Mucosa of rectum (tissue), 2 donors: ENCODE measurements at regions not wholly inside any gene's neighbourhood (a gene's known extent, or its start where the extent isn't known, plus 50 kb on each side); places are given as distances from the start of the nearest gene placed in this dataset.

Source experiments
- H3K27ac ChIP-seq, 2 donors: one replicate each; pipeline ENCODE4 v1.7.0; 2013; ENCODE audit warnings: inconsistent platforms in 2 of 2, low read depth in 2 of 2, low read length in 2 of 2
- H3K27me3 ChIP-seq, 2 donors: one replicate each; pipeline ENCODE4 v1.7.0; 2013; ENCODE audit warnings: low read length in 2 of 2; ENCODE audit not compliant: control insufficient read depth in 2 of 2, insufficient read depth in 2 of 2
- H3K36me3 ChIP-seq, 2 donors: one replicate each; pipeline ENCODE4 v1.7.0; 2013; ENCODE audit warnings: low read length in 2 of 2; ENCODE audit not compliant: control insufficient read depth in 2 of 2, insufficient read depth in 2 of 2
- H3K4me1 ChIP-seq, 2 donors: one replicate each; pipeline ENCODE4 v1.7.0; 2013; ENCODE audit warnings: low read length in 2 of 2, mild to moderate bottlenecking in 1 of 2; ENCODE audit not compliant: control insufficient read depth in 2 of 2, insufficient read depth in 2 of 2
- H3K4me3 ChIP-seq, 2 donors: one replicate each; pipeline ENCODE4 v1.7.0; 2013; ENCODE audit warnings: low read length in 2 of 2
- H3K9ac ChIP-seq, 2 donors: one replicate each; pipeline ENCODE4 v1.7.0; 2013; ENCODE audit warnings: low read length in 2 of 2, low read depth in 1 of 2, mild to moderate bottlenecking in 1 of 2
- H3K9me3 ChIP-seq, 2 donors: one replicate each; pipeline ENCODE4 v1.7.0; 2013; ENCODE audit warnings: low read length in 2 of 2; ENCODE audit not compliant: control insufficient read depth in 2 of 2
- donor health status: healthy.
- donor health status: Normal muscosa, but diverticular disease.

DNA sequence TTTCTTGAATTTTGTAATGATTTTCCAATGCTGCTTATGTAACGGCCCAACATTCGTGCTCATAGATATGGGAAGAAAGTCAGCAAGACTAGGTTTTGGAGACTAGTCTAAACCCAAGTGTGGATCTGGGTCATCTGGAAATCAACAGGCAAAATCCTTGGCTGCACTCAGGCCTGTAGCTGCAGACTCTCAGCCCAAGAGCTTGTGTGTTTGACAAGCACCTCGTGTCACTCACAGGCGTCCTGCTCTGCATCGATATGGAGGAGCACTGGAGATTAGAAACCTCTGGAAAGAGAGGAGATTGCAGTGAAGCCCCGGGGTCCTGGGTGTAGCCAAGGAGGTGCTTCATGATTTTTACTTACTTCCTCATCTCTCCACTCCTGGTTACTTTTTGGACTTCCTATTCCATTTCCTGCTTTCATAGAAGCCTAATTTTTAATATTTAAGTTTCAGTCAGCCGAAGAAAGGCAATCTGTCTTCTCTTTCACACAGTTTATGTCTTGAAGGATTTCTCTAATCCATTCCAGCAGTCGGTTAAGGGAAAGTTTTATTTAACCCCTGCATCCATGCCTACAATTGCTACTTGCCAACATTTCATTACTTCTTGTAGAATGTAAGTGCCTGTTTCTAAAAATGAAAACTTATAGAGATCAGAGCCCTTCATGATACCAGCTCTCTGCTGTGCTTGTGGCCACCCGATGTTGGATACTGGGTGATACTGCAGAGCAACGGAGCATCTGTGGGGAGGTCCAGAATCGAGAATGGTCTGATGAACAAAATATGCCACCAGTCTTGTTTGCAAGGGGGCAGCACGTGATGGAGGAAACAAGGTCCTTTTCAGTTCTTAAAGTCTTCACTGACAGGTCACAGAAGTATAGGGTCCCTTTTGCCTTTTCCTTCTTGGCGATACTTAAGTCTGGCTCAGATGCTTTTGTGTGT is 296.3 kb downstream of the QKI start:
- no peaks in the 10 kb centered on the region for H3K9me3 ChIP-seq
- H3K36me3 ChIP-seq: no peaks in the 10 kb centered on the region
- peaks cover 3 to 5% of the 10 kb centered on the region in 2 donors for H3K4me1 ChIP-seq
- H3K27ac ChIP-seq: no peak overlapping the region
- no peak overlapping the region for H3K9ac ChIP-seq
- no peaks in the 10 kb centered on the region for H3K27me3 ChIP-seq
- no peak overlapping the region for H3K4me3 ChIP-seq

DNA sequence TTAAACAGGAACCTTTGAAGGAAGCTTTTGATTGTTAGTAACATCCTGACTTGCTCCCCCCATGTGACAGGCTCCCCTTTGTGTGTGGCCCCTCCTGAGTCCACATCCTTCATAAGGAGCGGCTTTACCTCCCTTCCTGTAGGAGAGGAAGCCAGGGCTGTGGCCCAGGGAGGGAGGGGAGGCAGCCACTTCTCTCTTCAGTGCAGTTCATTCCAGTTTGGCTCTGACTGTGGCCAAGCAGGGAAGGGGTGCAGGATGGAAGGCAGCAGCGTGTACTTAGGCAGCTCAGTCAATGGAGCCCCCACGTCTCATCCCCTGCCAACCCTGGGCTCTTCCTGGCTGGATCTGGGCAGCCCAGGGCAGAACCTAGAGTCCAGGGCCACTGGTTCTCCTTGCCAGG is 295.2 kb downstream of the QKI start:
- Histone ChIP-seq H3K36me3 (no peaks in the 10 kb centered on the region), H3K4me3 (no peak overlapping the region), H3K4me1 (peaks cover 3 to 5% of the 10 kb centered on the region in 2 donors), H3K27me3 (no peaks in the 10 kb centered on the region), H3K27ac (no peak overlapping the region), H3K9me3 (no peaks in the 10 kb centered on the region), H3K9ac (no peak overlapping the region)

DNA sequence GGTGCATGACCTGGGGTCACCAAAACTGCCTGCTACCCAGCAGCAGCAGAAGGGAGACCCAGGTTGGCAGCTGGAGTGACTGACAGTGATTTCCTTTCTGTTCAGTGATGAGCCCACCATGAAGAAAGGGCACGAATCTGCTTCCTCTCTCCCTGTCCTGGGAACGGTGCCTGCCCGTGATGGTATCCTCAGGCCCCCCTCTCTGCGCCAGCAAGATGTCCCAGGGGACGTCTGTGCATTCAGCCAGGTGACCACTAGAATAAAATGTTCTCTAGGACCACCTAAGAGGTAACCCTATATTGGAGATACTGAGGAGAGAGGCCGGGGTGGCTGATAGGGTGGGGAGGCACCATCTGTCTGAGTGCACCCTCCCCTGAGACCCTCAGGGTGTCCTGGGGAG is 294.7 kb downstream of the QKI start:
- Histone ChIP-seq H3K9ac (no peak overlapping the region), H3K36me3 (no peaks in the 10 kb centered on the region), H3K27ac (no peak overlapping the region), H3K4me3 (no peak overlapping the region), H3K27me3 (no peaks in the 10 kb centered on the region), H3K9me3 (no peaks in the 10 kb centered on the region), H3K4me1 (peaks cover 3 to 5% of the 10 kb centered on the region in 2 donors)

DNA sequence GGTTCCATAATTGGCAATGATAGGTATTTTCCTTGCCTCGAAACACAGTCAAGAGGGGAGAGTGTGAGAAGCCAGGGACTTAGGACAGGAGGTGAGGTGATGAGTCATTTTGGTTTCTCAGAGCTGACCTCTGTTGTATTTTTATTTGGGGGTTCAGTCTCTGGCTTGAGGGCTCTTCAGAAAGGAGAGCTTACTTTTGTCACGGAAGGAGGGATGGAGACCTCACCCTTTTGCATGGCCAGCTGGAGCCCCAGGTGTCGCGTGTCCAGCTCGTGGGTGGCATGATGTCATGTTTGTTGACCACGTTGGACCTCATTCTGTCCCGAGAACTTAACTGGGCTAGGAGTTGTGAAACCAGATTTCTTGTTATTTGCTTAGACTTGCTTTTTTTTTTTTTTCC is 293.9 kb downstream of the QKI start:
- Histone ChIP-seq H3K4me1 (peaks cover 3 to 5% of the 10 kb centered on the region in 2 donors), H3K4me3 (no peak overlapping the region), H3K9ac (no peak overlapping the region), H3K36me3 (no peaks in the 10 kb centered on the region), H3K27ac (peak overlapping the region in 1 of 2 donors; percentile 21), H3K27me3 (no peaks in the 10 kb centered on the region), H3K9me3 (no peaks in the 10 kb centered on the region)

DNA sequence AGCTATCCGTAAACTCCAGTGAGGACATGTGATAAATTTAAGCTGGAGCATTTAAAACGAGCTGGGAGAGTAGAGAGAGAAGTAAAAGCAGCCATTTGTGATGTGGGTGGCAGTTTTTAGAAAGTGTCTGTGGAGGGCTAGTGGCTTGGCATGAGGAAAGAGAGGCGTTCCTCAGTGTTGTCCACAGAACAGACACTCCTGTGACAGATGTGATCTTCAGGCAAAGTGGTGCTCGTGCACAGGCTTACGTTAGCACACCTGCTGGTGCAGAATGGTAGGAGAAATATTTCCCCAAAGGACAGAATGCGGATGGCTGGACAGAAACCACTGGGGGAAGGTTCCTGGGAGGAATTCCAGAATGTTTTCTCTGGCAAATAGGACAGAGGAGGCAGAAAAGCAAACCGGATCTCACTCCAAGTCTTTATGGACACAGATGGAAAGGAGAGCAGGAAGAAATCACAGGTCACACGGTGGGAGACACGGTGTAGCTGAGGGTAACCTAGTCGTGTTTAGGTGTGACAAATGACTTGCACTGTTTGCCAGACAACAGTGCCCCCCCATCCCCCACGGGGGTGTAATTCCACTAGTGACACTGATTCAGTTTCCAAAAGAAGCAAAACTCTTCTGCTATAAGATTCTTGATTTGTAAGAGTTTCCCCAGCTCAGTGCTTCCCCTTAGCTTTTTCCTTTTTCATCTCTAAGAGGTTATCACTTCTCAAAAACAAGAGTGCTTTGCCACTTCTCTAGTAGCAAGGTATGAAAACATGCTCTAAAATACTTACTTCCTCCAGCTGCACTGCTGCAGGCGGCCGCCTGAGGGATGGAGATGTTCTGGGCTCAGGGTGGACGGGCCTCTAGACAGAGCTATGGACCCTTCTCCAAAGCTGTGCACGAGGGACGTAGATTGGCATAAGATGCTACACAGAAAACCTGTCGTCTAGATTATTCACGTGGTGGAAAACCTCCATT is 293.2 kb downstream of the QKI start:
- Histone ChIP-seq H3K27me3 (no peaks in the 10 kb centered on the region), H3K9ac (no peak overlapping the region), H3K27ac (peak overlapping the region in 1 of 2 donors; percentile 21), H3K4me1 (peaks cover 3 to 5% of the 10 kb centered on the region in 2 donors), H3K4me3 (no peak overlapping the region), H3K36me3 (no peaks in the 10 kb centered on the region), H3K9me3 (no peaks in the 10 kb centered on the region)

DNA sequence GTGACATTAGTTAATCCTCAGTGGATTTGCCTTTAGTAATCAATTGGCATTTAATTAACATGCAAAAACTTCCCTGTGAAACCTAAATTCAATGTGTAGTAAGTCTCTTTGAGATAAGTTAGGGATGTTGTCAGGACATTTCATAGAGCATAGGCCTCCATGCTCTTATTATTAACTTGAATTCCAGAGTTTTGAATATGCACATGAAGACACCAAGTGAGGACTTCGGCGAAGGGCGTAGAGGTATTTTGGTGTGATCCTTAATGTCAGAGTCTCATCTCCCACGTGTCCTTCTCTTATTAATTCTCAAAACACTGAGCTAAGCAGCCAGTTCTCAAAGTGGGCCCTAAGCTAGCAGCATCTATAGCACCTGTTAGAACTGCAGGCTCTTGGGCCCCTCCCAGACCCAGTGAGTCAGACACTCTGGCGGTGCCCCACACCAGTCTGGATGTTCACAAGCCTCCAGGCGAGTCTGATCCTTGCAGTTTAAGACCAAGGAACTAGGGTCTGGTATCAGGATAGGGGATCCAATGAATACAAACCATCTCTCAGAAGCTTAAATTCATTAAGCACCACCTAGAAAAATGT is 292.1 kb downstream of the QKI start:
- Histone ChIP-seq H3K4me3 (no peak overlapping the region), H3K27ac (no peak overlapping the region), H3K4me1 (peaks cover under 1 to 5% of the 10 kb centered on the region in 2 donors)

DNA sequence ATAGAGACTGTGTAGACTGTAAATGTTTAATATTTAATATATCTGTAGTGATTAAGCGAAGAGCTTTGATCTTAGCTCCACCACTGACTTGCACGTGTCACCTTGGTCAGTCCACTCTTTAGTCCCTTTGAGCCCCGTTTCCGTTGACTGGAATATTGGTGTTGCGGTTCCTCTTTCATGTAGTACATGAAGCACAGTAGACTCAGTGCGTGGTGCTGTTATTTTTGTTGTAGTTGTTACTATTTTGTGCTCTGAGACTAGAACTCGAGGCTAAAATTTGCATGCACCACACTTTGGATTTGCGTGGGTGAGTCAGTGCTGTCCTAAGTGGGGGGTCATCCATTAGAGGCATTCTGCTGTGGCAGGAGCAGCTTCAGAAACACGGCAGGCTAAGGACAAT is 291.4 kb downstream of the QKI start:
- H3K9me3 ChIP-seq: no peaks in the 10 kb centered on the region
- H3K27me3 ChIP-seq: no peaks in the 10 kb centered on the region
- H3K27ac ChIP-seq: no peak overlapping the region
- H3K36me3 ChIP-seq: no peaks in the 10 kb centered on the region
- no peak overlapping the region for H3K9ac ChIP-seq
- peaks cover 0 to under 1% of the 10 kb centered on the region in 2 donors for H3K4me1 ChIP-seq
- no peak overlapping the region for H3K4me3 ChIP-seq

More for the DNA sequence above, 292.1 kb downstream of the QKI start:
- H3K27me3 ChIP-seq: no peaks in the 10 kb centered on the region
- no peaks in the 10 kb centered on the region for H3K36me3 ChIP-seq
- H3K9ac ChIP-seq: no peak overlapping the region
- no peaks in the 10 kb centered on the region for H3K9me3 ChIP-seq

DNA sequence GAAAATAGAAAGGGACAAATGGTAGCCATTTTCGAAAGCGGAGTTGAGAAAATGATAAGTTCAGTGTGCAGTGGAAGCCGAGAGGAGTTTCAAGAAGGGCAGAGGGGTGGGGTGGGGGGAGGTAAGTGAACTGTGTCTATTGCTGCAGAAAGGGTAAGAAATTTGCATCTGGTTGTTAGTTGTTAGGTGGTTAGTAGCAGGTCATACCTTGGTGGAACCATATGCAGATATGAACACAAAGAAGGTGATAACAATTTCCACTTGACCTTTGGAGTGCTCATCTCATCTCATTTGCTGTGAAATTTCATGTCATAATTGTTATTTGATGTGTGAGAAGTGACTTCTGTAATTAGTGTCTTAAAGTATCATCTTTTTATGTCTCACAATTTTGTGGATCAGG is 288.2 kb downstream of the QKI start:
- H3K27ac ChIP-seq: no peak overlapping the region
- H3K27me3 ChIP-seq: no peaks in the 10 kb centered on the region

DNA sequence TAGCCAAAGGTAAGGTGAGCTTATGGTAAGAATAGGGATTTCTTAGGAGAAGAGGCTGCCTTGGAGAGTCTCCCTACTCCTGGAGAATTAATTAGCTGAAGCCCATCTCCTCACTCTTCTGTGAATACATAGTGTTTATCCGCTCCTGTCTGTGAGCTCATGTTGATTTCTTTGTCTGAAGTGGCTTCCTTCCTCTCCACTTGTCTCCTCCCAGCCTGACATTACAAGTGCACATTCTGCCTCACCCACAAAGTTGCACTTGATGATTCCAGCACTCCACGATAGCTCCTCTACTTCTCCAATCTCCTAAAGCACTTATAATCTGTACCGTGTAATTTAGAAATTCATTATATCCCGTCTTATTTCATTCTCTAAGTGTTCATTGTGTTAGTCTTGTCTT is 287.2 kb downstream of the QKI start:
- H3K36me3 ChIP-seq: no peaks in the 10 kb centered on the region
- no peak overlapping the region for H3K27ac ChIP-seq
- no peak overlapping the region for H3K9ac ChIP-seq
- H3K9me3 ChIP-seq: no peaks in the 10 kb centered on the region
- H3K4me3 ChIP-seq: no peak overlapping the region
- no peaks in the 10 kb centered on the region for H3K27me3 ChIP-seq
- H3K4me1 ChIP-seq: no peaks in the 10 kb centered on the region

More for the DNA sequence above, 288.2 kb downstream of the QKI start:
- H3K9me3 ChIP-seq: no peaks in the 10 kb centered on the region
- H3K36me3 ChIP-seq: no peaks in the 10 kb centered on the region
- no peak overlapping the region for H3K4me3 ChIP-seq
- H3K4me1 ChIP-seq: no peaks in the 10 kb centered on the region
- no peak overlapping the region for H3K9ac ChIP-seq
